Stimulated activated CD4-positive, alpha-beta T cell treated with anti-CD3 and anti-CD28 coated beads, TNF-alpha, amount 100 ng/mL, for 48 hours (primary cell): ENCODE measurements at regions not wholly inside any gene's neighbourhood (a gene's known extent, or its start where the extent isn't known, plus 50 kb on each side); places are given as distances from the start of the nearest gene placed in this dataset.

Experiments
- DNase-seq, 3 donors: peaks; one replicate each; pipeline ENCODE4 v3.0.0-alpha.2; 2020; ENCODE audit warnings: low read depth in 3 of 3

DNA sequence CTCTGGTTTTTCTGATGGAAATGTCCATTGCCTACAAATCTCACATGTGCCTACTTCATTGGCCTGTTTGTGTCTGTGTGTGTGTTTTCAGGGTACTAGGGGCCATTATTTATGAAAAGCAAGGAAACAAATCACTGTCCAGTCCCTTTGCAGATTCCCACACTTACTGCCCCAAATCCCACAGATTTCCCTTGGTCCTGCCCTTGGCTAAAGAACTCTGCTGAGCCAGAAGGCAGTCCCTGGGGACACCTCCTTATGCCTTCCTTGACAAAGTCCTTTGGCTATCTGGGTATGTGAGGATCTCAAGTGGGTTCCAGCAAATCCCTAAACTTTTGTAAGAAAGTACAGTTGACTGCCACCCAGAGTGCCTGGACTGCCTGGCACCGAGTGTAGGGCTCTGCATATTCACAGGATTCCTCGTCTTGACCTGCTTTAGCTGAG lies 388.1 kb downstream of the BCAT1 start:
- DNase-seq: no peak

- DNase-seq: no peak
Observed at GRCh38 chr12:24560192-24560775, 388.6 kb downstream of the BCAT1 start.

- no peak for DNase-seq
Observed at GRCh38 chr12:24557738-24558137, 391.2 kb downstream of the BCAT1 start.

GRCh38 chr12:24555730-24556129 lies 393.2 kb downstream of the BCAT1 start:
- no peak for DNase-seq

DNA sequence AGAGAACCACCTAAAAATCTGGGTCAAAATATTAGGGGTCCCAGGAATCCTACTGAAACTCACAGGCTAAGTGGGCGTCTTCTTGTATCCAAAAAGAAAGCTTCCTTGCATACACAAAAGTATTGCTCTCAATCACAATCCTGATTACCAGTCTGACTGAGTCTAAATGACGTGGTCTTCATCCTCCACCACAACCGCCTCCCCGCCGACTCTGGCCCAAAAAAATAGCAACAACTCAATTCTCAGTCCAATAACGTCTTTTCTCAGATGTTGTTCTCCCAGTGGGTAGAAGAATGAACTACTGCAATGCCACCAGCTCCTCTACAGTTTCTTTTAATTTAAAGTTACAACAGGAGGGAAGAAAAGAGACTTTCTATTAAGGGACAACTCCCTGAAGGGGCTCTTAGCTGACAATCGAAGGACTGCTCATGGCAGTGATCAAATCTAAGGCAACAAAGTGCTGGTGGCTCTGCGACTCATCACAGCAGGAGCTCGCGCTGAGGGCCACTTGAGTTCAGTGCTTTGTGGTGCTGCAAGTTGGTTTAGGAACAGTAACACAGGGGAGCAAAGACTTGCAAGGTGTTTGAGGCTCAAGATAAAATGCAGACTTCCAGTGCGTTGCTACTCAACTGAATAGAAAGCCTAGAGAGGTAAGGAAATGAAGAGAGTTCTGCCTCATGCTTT lies 394.1 kb downstream of the BCAT1 start:
- DNase-seq: no peak

- no peak for DNase-seq
Observed at GRCh38 chr12:24553259-24553658, 395.6 kb downstream of the BCAT1 start.

DNA sequence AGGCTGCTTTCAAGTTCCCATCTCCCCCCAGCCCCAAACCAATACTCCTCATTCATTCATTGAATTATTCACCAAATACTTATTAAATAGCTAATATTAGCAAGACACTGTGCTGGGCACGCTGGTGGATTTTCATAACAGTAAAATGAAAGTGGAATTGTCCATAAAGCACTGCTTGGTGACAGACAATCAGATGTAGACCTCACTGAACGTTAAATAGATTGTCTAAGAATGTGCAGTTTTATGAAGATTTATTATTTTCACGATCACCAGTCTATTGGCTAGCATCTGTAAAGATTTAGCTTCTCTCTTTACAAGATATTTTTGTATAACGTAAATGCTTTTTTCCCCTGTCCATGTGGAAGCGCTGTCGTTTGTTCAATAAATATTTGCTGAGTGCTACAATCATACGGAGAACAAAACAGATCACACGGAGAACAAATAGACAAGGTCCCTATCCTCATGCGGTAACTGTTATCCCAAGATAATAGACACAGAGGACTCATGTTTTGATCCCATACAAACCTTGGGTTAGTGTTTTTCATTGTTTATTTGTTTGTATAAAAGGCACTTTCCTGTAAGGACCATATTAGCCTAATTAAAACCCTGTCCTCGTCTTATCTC lies 397.6 kb downstream of the BCAT1 start:
- no peak for DNase-seq

GRCh38 chr12:24550609-24551008 lies 398.3 kb downstream of the BCAT1 start:
- no peak for DNase-seq

DNA sequence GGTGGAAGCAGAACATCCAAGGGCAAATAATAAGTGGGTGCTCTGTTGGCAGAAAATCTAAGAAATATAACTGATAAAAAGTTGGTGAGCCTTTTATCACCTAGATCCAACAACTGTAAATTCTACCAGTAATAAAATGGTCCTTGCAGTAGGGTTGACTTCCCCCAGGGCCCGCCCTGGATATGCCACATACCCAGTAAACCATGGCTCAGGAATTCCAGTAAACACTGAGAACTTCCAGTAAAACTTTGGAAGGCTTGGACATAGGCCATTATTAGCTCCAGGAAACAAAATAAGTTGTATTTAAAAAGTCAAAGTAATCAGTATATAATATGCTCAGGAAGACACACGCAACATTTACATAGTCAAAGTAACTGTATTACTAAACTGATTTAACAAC lies 402.2 kb downstream of the BCAT1 start:
- no peak for DNase-seq

DNA sequence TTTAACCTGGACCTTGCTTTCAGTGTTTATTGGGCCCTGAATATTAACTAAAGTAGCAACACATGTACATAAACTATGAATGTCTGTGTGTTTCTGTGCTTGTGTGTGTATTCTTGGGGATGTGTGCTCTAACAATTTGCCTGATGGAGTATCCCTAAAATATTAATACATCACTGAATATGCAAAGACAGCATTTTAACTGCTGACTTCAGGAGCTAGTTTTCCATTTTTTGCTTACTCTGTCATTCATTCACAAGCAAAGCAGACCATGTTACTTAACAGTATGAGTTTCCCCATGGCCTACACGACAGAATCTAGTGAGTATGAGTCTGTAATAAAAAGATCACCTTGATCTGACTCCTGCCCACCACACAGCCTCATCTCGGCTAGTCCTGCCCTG lies 402.8 kb downstream of the BCAT1 start:
- DNase-seq: no peak

- DNase-seq: no peak
Observed at GRCh38 chr12:24544368-24544767, 404.5 kb downstream of the BCAT1 start.

GRCh38 chr12:24541193-24541871 lies 407.6 kb downstream of the BCAT1 start:
- DNase-seq: no peak

DNA sequence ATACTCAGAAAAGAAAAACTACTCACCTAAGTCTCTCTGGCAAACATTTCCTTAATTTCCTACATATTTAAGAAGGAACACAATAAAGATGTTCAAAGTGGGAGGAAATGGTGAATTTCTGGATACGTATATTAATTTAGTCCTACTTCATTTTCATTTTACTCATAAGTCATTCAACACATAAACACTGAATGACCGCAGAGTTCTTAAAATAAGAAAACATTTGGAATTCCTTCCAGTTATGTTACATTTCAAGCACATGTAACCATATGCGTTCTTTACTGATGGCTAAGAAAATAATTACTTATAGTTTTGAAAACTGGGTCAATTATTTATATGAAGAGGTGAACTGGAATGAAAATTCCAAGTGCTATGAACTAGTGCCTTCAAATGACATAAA lies 409.3 kb downstream of the BCAT1 start:
- no peak for DNase-seq

GRCh38 chr12:24537083-24537860 lies 411.6 kb downstream of the BCAT1 start:
- no peak for DNase-seq

DNA sequence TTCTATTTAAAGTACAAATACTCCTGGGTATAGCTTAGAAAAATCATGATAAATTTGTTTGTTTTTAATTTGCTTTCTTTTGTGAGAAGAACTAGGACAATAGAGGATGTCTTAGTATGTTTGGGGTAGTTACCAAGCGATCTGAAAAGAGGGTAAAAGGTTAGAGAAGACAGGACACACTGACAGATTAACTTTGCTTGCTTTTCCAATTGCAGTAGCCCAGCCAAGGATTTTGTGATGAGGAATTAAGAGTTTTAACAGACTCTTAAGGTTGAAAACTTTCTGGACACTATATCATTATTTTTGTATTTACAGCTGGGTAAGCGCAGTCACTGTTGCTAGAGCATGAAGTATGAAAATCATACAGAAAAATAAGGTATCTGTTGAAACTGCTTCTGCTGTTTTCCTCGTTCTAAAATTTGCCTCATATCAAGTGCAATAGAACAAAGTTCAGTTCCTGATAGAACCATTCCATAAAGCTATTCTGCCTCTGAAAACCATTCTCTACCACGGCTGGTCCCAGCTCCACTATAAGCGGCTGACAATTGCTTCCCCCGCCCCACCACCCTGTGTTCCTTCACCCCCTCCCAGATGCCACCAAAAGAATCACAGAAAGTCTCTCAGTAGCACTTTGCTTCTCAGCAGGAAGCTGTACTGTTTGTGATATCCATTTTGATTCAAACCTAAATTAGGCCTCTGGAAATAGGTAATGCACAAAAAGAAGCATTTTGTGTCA lies 413.4 kb downstream of the BCAT1 start:
- DNase-seq: no peak

- no peak for DNase-seq
Observed at GRCh38 chr12:24534622-24535021, 414.3 kb downstream of the BCAT1 start.

DNA sequence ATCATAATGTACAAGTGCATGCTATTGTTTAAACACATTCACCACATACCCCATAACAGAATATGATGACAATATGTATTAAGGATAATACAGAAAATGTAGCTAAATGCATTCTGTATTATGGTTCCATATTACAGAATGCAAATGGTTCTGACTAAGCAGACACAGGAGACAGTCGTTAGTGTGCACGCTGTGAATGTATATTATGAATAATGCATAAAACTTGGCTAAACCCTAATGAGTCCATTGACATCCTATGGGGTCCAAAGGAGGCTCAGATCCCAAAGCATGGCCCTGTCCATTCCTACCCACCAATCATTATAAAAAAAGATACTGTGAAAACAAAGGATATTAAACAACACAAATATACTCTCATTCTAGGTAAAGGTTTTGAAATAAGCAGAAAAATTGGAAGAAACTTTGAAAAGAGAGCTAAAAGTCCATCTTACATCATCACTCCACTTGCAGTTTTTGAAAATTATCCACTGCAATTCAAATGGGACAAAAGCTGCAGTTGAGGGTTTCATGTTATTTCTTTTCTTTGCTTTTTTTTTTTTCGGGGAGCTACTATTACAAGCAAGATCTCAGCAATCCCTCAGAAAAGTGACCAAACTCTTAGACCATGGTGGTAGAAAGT lies 415.1 kb downstream of the BCAT1 start:
- DNase-seq: no peak

GRCh38 chr12:24530689-24531088 lies 418.2 kb downstream of the BCAT1 start:
- DNase-seq: no peak

DNA sequence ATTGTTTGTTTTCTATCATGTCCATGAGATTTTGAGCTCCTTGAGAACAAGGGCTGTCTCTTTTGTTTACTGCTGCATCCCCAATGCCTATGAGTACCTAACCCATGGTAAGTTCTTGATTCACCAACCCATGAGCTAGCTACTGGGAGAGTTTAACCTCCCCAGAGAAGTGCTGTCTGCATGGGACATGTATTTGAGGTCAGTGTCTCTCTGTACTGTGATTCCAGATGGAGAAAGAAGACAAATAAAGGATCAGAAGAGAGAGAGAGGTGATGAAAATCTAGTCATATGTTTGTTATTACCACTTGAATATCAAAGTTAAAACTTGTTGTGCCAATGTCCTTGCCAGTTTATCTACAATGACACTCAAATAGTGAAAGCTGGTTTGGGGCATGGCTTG lies 421.8 kb downstream of the BCAT1 start:
- DNase-seq: no peak

- no peak for DNase-seq
Observed at GRCh38 chr12:24522736-24523135, 426.2 kb downstream of the BCAT1 start.

DNA sequence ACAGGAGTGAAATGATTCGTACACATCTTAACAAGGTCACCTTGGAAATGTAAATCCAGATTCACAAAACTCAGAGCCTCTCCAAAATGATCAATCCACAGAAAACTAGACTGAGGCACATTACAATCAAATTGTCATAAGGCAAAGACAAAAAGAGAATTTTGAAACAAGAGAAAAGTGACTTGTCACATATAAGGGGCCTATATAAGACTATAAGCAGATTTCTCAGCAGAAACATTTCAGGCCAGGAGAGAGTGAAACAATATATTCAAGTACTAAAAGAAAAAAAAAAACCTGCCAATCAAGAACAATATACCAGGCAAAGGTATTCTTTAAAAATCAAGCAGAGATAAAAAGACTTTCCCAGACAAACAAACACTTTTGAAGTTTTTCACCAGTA lies 429.1 kb downstream of the BCAT1 start:
- no peak for DNase-seq
